GM12875 (cell line): ENCODE measurements at regions not wholly inside any gene's neighbourhood (a gene's known extent, or its start where the extent isn't known, plus 50 kb on each side); places are given as distances from the start of the nearest gene placed in this dataset.

Experiments used
- H3K4me3 ChIP-seq: one replicate; pipeline ENCODE4 v1.5.1; 2011; ENCODE audit warnings: low read depth, low read length, control low read depth
- CTCF ChIP-seq: IDR thresholded peaks from 2 replicates; pipeline ENCODE4 v1.5.1; 2011; ENCODE audit warnings: low read depth, mild to moderate bottlenecking, control low read depth, inconsistent platforms, low read length, moderate library complexity, borderline replicate concordance; ENCODE audit not compliant: insufficient read depth

GRCh38 chr7:49577576-49577975, 195.9 kb upstream of the VWC2 start:
- no peak overlapping the region for H3K4me3 ChIP-seq

GRCh38 chr7:49579408-49579807, 194.0 kb upstream of the VWC2 start:
- no peak for TF ChIP-seq CTCF
- no peak overlapping the region for H3K4me3 ChIP-seq

More at GRCh38 chr7:49577576-49577975, 195.9 kb upstream of the VWC2 start:
- TF ChIP-seq CTCF = no peak

- H3K4me3 ChIP-seq = no peak overlapping the region
- no peak for TF ChIP-seq CTCF
These were observed 193.4 kb upstream of the VWC2 start for GRCh38 chr7:49580000-49580399.

GRCh38 chr7:49580761-49581160, 192.7 kb upstream of the VWC2 start:
- H3K4me3 ChIP-seq = no peak overlapping the region
- TF ChIP-seq CTCF = no peak

GRCh38 chr7:49583440-49583839, 190.0 kb upstream of the VWC2 start:
- no peak for TF ChIP-seq CTCF
- H3K4me3 ChIP-seq = no peak overlapping the region

GRCh38 chr7:49596701-49597491, 176.5 kb upstream of the VWC2 start:
- no peak for TF ChIP-seq CTCF
- H3K4me3 ChIP-seq = no peak overlapping the region

GRCh38 chr7:49597805-49598204, 175.6 kb upstream of the VWC2 start:
- no peak for TF ChIP-seq CTCF
- no peak overlapping the region for H3K4me3 ChIP-seq
